ENCODE measurements at regions not wholly inside any gene's neighbourhood (a gene's known extent, or its start where the extent isn't known, plus 50 kb on each side); places are given as distances from the start of the nearest gene placed in this dataset.

DNA sequence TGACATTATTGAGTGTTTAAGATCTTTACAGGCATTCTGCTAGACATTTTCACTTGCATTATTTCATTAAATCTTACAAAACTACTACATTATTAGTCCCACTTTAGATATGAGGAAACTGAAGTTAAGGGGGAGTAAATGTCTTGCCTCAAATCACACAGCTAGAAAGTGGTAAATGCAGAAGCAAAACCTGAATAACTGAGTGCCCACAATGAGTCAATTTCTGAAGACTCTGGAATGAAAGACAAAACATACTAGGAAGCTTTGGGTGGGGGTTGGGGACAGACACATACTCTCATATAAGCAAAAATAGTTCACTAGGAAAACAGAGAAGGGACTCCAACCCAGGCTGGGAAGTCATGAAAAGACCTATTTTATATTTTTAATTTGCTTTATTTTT lies 214.4 kb upstream of the LRATD1 start:
- DNase-seq (ENCODE audit: low read depth, low spot score) (no peak), FAIRE-seq (no peak)

DNA sequence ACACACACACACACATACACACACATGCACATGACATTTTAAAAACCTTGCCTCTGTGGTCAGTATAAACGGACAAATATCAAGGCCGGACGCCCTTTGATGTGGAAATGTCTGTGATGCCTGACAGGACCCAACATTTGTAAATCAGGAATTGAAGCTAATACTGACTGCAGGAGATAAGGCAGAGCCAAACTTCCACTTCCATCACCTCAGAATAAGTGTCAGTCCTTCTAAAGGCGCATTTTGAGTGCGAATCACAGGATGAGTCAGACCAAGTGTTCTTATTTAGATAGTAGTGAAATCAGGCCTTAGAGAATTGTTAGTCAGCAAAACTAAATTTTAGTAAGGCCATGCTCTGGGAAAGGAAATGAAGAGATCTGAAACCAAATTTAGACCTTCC lies 211.7 kb upstream of the LRATD1 start:
- H3K27me3 ChIP-seq (ENCODE audit: control insufficient read depth, extremely low read depth, insufficient read depth, low read length): no peaks in the 10 kb centered on the region
- no peak overlapping the region for H3K27ac ChIP-seq (ENCODE audit: control insufficient read depth, insufficient read depth, low read length)
- FAIRE-seq: peak; percentile 13
- H3K79me2 ChIP-seq (ENCODE audit: control insufficient read depth, insufficient read depth, low read length): no peaks in the 10 kb centered on the region
- no peak overlapping the region for H3K4me3 ChIP-seq (ENCODE audit: control insufficient read depth in 2 of 3, extremely low read depth in 1 of 3, insufficient read depth in 2 of 3, low read depth in 1 of 3, low read length in 3 of 3)
- no peaks in the 10 kb centered on the region for H3K9me3 ChIP-seq (ENCODE audit: control insufficient read depth, low read depth, low read length)
- H3K9ac ChIP-seq (ENCODE audit: control insufficient read depth, extremely low read depth, insufficient read depth, low read length): no peak overlapping the region
- TF ChIP-seq, protein P1, sequence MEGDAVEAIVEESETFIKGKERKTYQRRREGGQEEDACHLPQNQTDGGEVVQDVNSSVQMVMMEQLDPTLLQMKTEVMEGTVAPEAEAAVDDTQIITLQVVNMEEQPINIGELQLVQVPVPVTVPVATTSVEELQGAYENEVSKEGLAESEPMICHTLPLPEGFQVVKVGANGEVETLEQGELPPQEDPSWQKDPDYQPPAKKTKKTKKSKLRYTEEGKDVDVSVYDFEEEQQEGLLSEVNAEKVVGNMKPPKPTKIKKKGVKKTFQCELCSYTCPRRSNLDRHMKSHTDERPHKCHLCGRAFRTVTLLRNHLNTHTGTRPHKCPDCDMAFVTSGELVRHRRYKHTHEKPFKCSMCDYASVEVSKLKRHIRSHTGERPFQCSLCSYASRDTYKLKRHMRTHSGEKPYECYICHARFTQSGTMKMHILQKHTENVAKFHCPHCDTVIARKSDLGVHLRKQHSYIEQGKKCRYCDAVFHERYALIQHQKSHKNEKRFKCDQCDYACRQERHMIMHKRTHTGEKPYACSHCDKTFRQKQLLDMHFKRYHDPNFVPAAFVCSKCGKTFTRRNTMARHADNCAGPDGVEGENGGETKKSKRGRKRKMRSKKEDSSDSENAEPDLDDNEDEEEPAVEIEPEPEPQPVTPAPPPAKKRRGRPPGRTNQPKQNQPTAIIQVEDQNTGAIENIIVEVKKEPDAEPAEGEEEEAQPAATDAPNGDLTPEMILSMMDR (optimal IDR thresholded peaks at IDR 0.05 in 1 of 3, IDR thresholded peaks at IDR 0.05 in 1 of 3, conservative IDR thresholded peaks at IDR 0.05 in 1 of 3; ENCODE audit: extremely low read depth in 1 of 3, insufficient read depth in 2 of 3, low read length in 3 of 3): no peak
- TF ChIP-seq EZH2 (IDR thresholded peaks at IDR 0.05; ENCODE audit: low read length): no peak
- no peaks in the 10 kb centered on the region for H3K36me3 ChIP-seq (ENCODE audit: control insufficient read depth in 2 of 2, extremely low read depth in 1 of 2, insufficient read depth in 2 of 2, low read length in 2 of 2)
- no peak overlapping the region for H2AFZ ChIP-seq (ENCODE audit: control insufficient read depth, low read length)
- DNase-seq (ENCODE audit: low read depth, low spot score): no peak
- H4K20me1 ChIP-seq (ENCODE audit: control insufficient read depth, extremely low read depth, insufficient read depth, low read length): no peaks in the 10 kb centered on the region
- H3K4me1 ChIP-seq (ENCODE audit: control insufficient read depth, extremely low read depth, insufficient read depth, low read length): peaks cover 17% of the 10 kb centered on the region
- dilution Hi-C loops (cut with MboI; ENCODE audit: extremely low pct_ligation_motif_present, low sequenced_read_pairs): no loop called here
- no peaks in the 10 kb centered on the region for H3K9me1 ChIP-seq (ENCODE audit: control insufficient read depth, extremely low read depth, insufficient read depth, low read length)
- no peak overlapping the region for H3K4me2 ChIP-seq (ENCODE audit: control insufficient read depth, extremely low read depth, insufficient read depth, low read depth, low read length)

More for the DNA sequence above, 214.4 kb upstream of the LRATD1 start:
- H3K79me2 ChIP-seq (ENCODE audit: control insufficient read depth, insufficient read depth, low read length): no peaks in the 10 kb centered on the region
- no peaks in the 10 kb centered on the region for H3K9me3 ChIP-seq (ENCODE audit: control insufficient read depth, low read depth, low read length)
- no peak overlapping the region for H3K4me2 ChIP-seq (ENCODE audit: control insufficient read depth, extremely low read depth, insufficient read depth, low read depth, low read length)
- dilution Hi-C loops (cut with MboI; ENCODE audit: extremely low pct_ligation_motif_present, low sequenced_read_pairs): no loop called here
- H2AFZ ChIP-seq (ENCODE audit: control insufficient read depth, low read length): no peak overlapping the region
- H3K27ac ChIP-seq (ENCODE audit: control insufficient read depth, insufficient read depth, low read length): no peak overlapping the region
- no peak overlapping the region for H3K9ac ChIP-seq (ENCODE audit: control insufficient read depth, extremely low read depth, insufficient read depth, low read length)
- H3K4me3 ChIP-seq (ENCODE audit: control insufficient read depth in 2 of 3, extremely low read depth in 1 of 3, insufficient read depth in 2 of 3, low read depth in 1 of 3, low read length in 3 of 3): no peak overlapping the region
- H3K36me3 ChIP-seq (ENCODE audit: control insufficient read depth in 2 of 2, extremely low read depth in 1 of 2, insufficient read depth in 2 of 2, low read length in 2 of 2): no peaks in the 10 kb centered on the region
- no peak for TF ChIP-seq EZH2 (IDR thresholded peaks at IDR 0.05; ENCODE audit: low read length)
- TF ChIP-seq, protein P1 (optimal IDR thresholded peaks at IDR 0.05 in 1 of 3, IDR thresholded peaks at IDR 0.05 in 1 of 3, conservative IDR thresholded peaks at IDR 0.05 in 1 of 3; ENCODE audit: extremely low read depth in 1 of 3, insufficient read depth in 2 of 3, low read length in 3 of 3): no peak
- no peaks in the 10 kb centered on the region for H3K9me1 ChIP-seq (ENCODE audit: control insufficient read depth, extremely low read depth, insufficient read depth, low read length)
- H3K27me3 ChIP-seq (ENCODE audit: control insufficient read depth, extremely low read depth, insufficient read depth, low read length): no peaks in the 10 kb centered on the region
- H4K20me1 ChIP-seq (ENCODE audit: control insufficient read depth, extremely low read depth, insufficient read depth, low read length): no peaks in the 10 kb centered on the region
- peaks cover 15% of the 10 kb centered on the region for H3K4me1 ChIP-seq (ENCODE audit: control insufficient read depth, extremely low read depth, insufficient read depth, low read length)
